Peyer's patch (tissue), 4 donors: ENCODE measurements at regions not wholly inside any gene's neighbourhood (a gene's known extent, or its start where the extent isn't known, plus 50 kb on each side); places are given as distances from the start of the nearest gene placed in this dataset.
"Not testable (repeated sequence)": the region's sequence is repeated elsewhere in the genome, so short reads cannot be mapped to it uniquely, and the experiment has no call there.

Experiments used
- DNase-seq, 3 donors: peaks; one replicate each; pipeline ENCODE4 v3.0.0-alpha.2; 2017 to 2019
- H3K27ac ChIP-seq, 4 donors: fragments of 200-600 bp; sonication (generic); one replicate each; pipeline ENCODE4 v1.5.1; 2016 to 2019
- H3K27me3 ChIP-seq, 2 donors: fragments of 200-600 bp; sonication (generic); one replicate each; pipeline ENCODE4 v1.5.1; 2019
- H3K36me3 ChIP-seq, 3 donors: fragments of 200-600 bp; sonication (generic); one replicate each; pipeline ENCODE4 v1.5.1; 2016 to 2019
- H3K4me1 ChIP-seq, 4 donors: fragments of 200-600 bp; sonication (generic); one replicate each; pipeline ENCODE4 v1.5.1; 2016 to 2019
- H3K4me3 ChIP-seq, 4 donors: fragments of 200-600 bp; sonication (generic); 1 replicate in 3 of 4; 2 replicates in 1 of 4; pipeline ENCODE4 v1.5.1; 2016 to 2019; ENCODE audit warnings: mild to moderate bottlenecking in 1 of 4
- H3K9me3 ChIP-seq, 4 donors: fragments of 200-600 bp; sonication (generic); one replicate each; pipeline ENCODE4 v1.5.1; 2016 to 2019; ENCODE audit warnings: mild to moderate bottlenecking in 1 of 4
- POLR2A ChIP-seq, 2 donors: fragments of 450-650 bp; IDR thresholded peaks; one replicate each; pipeline ENCODE4 v1.5.1; 2017; ENCODE audit warnings: antibody characterized with exemption in 2 of 2, mild to moderate bottlenecking in 2 of 2, moderate library complexity in 2 of 2
- TF ChIP-seq, protein P1 (sequence below), 6 experiments: fragments of 450-650 bp in 4 of 6; fragments of 200-600 bp in 2 of 6; sonication (generic) in 1 of 6; IDR thresholded peaks; one replicate each; pipeline ENCODE4 v1.5.1; 2017 to 2019; ENCODE audit warnings: antibody characterized with exemption in 6 of 6, mild to moderate bottlenecking in 3 of 6, moderate library complexity in 1 of 6

DNA sequence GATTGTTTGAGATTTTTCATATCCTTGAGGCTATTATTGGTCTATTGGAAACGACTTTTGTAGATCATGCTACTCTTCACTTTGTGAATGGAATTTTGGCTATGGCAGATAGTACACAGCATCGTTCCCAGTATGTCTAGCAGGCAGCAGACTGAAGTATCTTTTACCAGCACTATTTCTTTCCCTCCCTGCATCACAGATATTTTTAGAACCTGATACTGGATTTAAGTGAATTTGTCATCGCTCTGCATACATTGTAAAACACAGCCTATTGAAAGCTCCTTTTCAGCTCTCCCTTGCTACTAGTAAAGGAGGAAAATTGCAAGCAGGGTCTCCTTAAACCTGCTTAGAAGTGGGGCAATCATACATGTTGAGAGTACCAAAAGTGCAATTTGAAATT lies 133.6 kb downstream of the LUZP4 start:
- no peaks in the 10 kb centered on the region for H3K27me3 ChIP-seq
- TF ChIP-seq, protein P1, sequence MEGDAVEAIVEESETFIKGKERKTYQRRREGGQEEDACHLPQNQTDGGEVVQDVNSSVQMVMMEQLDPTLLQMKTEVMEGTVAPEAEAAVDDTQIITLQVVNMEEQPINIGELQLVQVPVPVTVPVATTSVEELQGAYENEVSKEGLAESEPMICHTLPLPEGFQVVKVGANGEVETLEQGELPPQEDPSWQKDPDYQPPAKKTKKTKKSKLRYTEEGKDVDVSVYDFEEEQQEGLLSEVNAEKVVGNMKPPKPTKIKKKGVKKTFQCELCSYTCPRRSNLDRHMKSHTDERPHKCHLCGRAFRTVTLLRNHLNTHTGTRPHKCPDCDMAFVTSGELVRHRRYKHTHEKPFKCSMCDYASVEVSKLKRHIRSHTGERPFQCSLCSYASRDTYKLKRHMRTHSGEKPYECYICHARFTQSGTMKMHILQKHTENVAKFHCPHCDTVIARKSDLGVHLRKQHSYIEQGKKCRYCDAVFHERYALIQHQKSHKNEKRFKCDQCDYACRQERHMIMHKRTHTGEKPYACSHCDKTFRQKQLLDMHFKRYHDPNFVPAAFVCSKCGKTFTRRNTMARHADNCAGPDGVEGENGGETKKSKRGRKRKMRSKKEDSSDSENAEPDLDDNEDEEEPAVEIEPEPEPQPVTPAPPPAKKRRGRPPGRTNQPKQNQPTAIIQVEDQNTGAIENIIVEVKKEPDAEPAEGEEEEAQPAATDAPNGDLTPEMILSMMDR (IDR thresholded peaks at IDR 0.05), result no peak
- no peak for TF ChIP-seq POLR2A (IDR thresholded peaks at IDR 0.05)
- no peaks in the 10 kb centered on the region for H3K9me3 ChIP-seq

GRCh38 chrX:115425359-115425758 lies 135.6 kb upstream of the PLS3 start:
- Histone ChIP-seq H3K27ac (no peak overlapping the region), H3K4me1 (no peaks in the 10 kb centered on the region), H3K9me3 (no peaks in the 10 kb centered on the region), H3K4me3 (no peak overlapping the region), H3K27me3 (no peaks in the 10 kb centered on the region), H3K36me3 (no peaks in the 10 kb centered on the region)
- DNase-seq, result no peak
- TF ChIP-seq, protein P1 (IDR thresholded peaks at IDR 0.05), result no peak
- no peak for TF ChIP-seq POLR2A (IDR thresholded peaks at IDR 0.05)

More for the DNA sequence above, 133.6 kb downstream of the LUZP4 start:
- Histone ChIP-seq H3K4me1 (no peaks in the 10 kb centered on the region), H3K4me3 (no peak overlapping the region), H3K36me3 (no peaks in the 10 kb centered on the region), H3K27ac (no peak overlapping the region)
- no peak for DNase-seq

GRCh38 chrX:115427861-115428410 lies 133.0 kb upstream of the PLS3 start:
- Histone ChIP-seq H3K27ac (no peak overlapping the region), H3K36me3 (no peaks in the 10 kb centered on the region), H3K9me3 (no peaks in the 10 kb centered on the region), H3K4me1 (no peaks in the 10 kb centered on the region), H3K4me3 (no peak overlapping the region), H3K27me3 (no peaks in the 10 kb centered on the region)
- no peak for DNase-seq
- TF ChIP-seq POLR2A (IDR thresholded peaks at IDR 0.05), result no peak
- TF ChIP-seq, protein P1 (IDR thresholded peaks at IDR 0.05), result no peak

GRCh38 chrX:115434834-115435233 lies 126.1 kb upstream of the PLS3 start:
- not testable (repeated sequence) for H3K36me3 ChIP-seq, H3K27me3 ChIP-seq, H3K4me3 ChIP-seq, H3K4me1 ChIP-seq, H3K9me3 ChIP-seq, H3K27ac ChIP-seq, DNase-seq

- no peaks in the 10 kb centered on the region for H3K9me3 ChIP-seq
- H3K4me3 ChIP-seq, result no peak overlapping the region
- no peaks in the 10 kb centered on the region for H3K27me3 ChIP-seq
- DNase-seq, result no peak
- no peaks in the 10 kb centered on the region for H3K4me1 ChIP-seq
- H3K36me3 ChIP-seq, result no peaks in the 10 kb centered on the region
- TF ChIP-seq, protein P1 (IDR thresholded peaks at IDR 0.05), result no peak
- H3K27ac ChIP-seq, result no peak overlapping the region
These were observed 123.0 kb upstream of the PLS3 start for GRCh38 chrX:115437841-115438595.

DNA sequence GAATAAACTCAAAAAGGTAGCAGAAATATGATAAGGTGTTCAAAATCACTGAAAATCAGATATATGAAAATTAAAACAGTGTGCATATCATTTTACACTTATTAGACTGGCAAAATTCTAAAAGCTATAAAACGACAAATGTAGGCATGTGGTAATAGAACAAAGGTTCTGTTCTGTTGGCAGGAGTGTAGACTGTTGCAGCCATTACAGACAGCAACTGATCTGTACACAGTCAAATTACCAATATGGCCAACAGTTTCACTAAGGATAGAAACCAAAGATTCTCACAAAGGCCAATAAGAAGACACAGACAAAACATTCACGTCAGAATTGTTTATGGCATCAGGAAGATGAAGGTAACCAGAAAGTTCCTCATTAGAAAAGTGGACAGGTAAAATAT lies 112.8 kb upstream of the PLS3 start:
- TF ChIP-seq POLR2A (IDR thresholded peaks at IDR 0.05), result no peak

More for the DNA sequence above, 112.8 kb upstream of the PLS3 start:
- H3K4me1 ChIP-seq, result no peaks in the 10 kb centered on the region
- DNase-seq, result no peak
- no peaks in the 10 kb centered on the region for H3K27me3 ChIP-seq
- no peaks in the 10 kb centered on the region for H3K36me3 ChIP-seq
- H3K27ac ChIP-seq, result no peak overlapping the region
- no peak overlapping the region for H3K4me3 ChIP-seq
- H3K9me3 ChIP-seq, result no peaks in the 10 kb centered on the region
